COLO668 (cell line): ENCODE measurements at regions not wholly inside any gene's neighbourhood (a gene's known extent, or its start where the extent isn't known, plus 50 kb on each side); places are given as distances from the start of the nearest gene placed in this dataset.
"Not testable (repeated sequence)": the region's sequence is repeated elsewhere in the genome, so short reads cannot be mapped to it uniquely, and the experiment has no call there.

Experiments
- DNase-seq: peaks from one replicate; lab custom pipeline; 2025; ENCODE audit not compliant: unreplicated experiment; lab: John Stamatoyannopoulos, UW

GRCh38 chr14:82766123-82766522, 1232.5 kb upstream of the SEL1L start:
- DNase-seq, result no peak

DNA sequence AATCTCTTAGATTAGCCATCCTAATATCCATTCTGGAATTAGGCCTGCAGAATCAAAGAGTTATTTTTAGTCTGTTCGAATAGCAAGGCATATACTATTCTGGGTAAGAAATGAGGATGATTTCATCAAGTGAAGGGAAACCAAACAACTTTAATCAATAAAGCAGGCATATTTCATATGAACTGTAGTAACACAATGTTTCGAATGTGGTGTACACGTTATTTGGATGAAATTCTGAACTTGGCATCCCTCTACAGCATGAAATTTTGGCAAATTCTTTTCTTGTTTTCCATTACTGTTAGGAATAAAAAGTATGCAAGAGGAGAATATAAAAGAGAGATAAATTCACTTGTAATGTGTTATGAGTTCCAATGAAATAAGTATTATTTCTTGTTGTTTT, 1233.3 kb upstream of the SEL1L start:
- no peak for DNase-seq

DNA sequence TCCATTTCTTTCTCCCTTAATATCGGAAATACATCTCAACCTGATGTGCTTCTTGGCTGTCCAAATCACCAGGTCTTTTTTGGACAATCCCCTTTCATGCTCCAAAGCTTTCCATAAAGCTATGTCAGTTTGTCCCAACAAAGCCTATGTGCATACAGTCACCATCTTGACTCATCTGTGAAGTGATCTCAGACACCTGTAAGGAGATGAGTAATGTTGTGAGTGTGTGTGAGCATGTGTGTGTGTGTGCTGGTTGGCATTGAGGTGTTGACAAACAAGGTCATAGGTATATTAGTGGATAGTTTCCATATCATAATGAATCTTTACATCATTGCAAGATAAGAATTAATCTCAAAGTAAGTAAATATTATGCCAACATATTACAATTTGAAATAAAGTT, 1243.3 kb upstream of the SEL1L start:
- DNase-seq, result no peak

- DNase-seq, result no peak
These were observed 1244.4 kb upstream of the SEL1L start for GRCh38 chr14:82778008-82778590.

DNA sequence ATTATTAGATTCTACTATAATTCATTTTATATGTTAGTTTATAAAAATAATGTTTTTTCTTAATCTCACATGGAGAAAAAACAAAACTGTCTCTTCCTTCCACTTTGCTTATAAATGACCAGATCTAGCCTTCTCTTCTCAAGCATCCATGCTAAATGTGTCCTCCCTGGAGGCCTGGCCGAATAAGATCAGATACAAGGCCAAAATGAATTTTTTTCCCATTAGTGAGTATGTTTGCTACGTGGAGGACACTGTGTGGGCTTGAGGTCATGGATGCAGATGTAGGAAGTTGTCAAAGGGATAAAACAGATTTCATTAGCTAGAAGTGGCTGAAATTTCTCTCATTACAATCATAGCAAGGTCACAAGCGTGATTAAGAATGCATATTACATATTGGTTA, 1244.9 kb upstream of the SEL1L start:
- no peak for DNase-seq

GRCh38 chr14:82779301-82779700, 1245.6 kb upstream of the SEL1L start:
- DNase-seq, result no peak

DNA sequence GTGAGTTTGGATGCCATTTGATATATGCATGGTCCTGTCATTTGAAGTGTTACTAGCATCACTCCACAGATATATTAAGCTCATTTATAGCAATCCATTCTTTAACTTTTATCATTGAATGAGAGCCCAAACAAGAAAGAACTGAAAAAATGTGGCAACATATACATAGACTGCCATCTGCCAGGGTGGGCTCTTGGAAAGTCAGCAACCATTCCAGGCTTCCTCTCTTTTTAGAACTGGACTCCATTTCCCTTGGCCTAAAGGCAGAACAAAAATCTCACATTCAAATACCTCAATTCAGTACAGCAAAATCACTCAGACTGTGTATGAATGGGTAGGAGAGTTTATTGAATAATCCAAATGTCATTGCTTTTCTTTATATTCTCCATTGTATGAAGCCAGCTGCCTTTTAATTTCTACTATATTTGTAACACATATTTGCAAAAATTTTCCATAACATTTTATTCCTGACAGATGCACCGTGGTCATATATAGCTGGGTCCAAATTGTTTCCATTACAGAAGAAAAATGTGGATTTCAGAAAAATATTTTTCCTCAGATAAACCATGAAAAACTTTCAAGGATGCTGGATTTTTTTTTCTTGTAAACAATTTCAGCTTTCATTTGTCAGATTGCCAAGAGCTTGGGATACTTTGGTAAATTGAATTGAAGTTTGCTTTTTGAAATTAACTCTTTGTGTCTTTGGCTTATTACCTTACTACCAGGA, 1252.3 kb upstream of the SEL1L start:
- no peak for DNase-seq

GRCh38 chr14:82786483-82786880, 1252.8 kb upstream of the SEL1L start:
- no peak for DNase-seq

DNA sequence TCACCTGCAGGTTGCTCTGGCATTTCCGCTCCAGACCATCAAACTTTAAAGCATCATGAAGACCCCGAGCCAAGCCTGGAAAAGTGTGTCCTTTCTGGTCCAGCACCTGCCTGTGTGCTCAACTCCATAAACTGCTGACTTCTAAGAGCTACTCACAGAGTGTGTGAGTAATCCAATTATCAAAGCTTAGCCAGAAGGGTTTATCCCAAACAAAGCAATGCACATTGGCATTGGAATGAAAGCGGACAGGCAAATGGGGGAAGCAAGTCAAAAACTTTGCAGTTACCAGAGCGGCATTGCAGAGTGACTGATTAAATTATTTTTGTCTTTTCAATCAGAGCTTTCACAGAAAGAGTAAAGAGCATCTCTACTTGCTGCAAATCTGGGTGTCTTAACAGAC, 1262.4 kb upstream of the SEL1L start:
- DNase-seq, result no peak

GRCh38 chr14:82798276-82798675, 1264.6 kb upstream of the SEL1L start:
- DNase-seq, result no peak

DNA sequence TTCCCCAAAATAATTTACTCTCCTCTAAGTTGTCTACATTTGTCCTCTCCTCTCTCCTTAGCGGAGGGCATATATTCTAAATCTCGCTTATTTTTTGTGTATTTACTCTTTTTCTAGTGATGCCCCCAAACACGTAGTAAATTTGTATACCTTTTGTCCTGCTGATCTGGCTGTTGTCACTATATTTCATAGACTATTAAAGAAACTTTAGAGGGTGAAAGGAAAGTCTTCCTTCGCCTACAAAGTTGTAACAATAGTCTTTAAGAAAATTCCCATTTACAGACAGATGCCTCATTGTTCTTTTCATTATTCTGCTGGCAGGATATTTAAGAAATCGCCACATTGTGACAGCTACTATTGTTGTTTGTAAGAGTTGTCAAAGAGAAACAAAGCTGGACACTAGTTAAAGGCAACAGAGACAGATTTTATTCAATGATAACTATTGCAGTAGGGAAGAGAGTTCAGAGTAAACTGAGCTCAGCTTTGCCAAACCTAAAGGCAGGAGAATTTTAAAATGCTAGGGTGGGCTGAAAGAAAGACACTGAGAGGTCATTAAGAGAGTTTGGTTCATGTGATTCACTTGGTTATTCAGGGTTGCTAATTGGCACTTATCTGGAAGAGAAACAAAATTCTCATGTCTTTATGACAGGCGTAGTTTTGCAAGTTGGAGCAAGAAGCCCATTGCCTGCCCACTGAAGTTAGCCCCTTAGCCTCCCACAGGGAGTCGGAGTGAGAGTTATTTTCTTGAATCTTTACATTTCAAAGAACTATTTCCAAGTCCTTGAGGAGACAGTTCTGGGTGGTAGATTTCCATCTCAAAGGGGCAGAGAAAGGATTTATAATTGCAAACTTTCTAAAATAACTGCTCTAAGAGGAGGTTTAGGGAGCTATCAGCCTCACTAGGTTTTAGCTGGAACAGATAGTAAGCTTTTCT, 1272.5 kb upstream of the SEL1L start:
- DNase-seq, result no peak

GRCh38 chr14:82811246-82811645, 1277.6 kb upstream of the SEL1L start:
- no peak for DNase-seq

- DNase-seq, result not testable (repeated sequence)
These were observed 1280.7 kb upstream of the SEL1L start for GRCh38 chr14:82814339-82814738.

DNA sequence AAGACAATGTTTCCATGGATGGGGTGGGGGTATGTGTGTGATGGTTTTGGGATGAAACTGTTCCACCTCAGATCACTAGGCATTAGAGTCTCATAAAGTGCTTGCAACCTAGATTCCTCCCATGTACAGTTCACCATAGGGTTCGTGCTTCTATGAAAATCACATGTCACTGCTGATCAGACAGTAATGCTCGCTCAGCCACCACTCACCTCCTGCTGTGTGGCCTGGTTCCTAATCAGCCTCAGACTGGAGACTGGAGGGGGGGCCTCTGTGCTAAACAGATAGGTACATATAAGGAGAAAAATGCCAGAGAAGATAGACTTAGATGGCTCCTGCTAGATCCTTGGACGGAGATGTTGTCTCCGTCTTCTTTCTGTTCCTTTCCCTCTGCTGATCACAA, 1296.9 kb upstream of the SEL1L start:
- DNase-seq, result no peak

- DNase-seq, result no peak
These were observed 1302.8 kb upstream of the SEL1L start for GRCh38 chr14:82836256-82836950.

- DNase-seq, result no peak
These were observed 1304.0 kb upstream of the SEL1L start for GRCh38 chr14:82837611-82838140.

DNA sequence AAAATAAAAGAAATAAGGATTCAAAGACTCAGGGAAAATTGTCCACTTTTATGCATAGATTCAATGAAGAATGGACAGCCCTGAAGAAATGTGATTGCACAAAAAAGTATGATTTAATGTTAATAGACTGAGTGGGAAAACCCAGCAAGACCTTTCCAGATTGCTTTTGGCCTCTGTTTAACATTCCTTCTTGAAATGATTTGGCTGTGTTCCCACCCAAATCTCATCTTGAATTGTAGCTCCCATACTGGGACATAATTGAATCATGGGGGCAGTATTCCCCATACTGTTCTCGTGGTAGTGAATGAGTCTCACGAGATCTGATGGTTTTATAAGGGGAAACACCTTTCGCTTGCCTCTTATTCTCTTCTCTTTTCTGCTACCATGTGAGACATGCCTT, 1316.9 kb upstream of the SEL1L start:
- no peak for DNase-seq

DNA sequence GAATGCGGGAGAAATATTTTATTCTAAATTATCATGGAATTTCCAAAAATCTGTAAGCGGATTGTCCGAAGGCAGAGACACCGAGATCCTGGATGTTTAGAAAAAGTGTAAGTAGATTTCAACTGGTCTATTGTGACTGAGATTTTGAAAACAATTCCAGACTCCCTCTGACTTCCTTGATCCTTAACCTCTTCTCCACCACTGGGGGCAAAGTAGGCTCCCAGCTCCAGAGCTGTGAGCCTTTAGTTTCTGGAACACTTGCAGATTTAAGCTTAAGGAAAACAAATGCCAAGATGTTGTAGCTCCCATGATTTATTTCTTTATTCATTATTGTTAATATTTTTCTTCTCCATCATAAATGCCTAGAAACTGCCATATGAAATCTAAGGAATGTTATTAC, 1320.5 kb upstream of the SEL1L start:
- DNase-seq, result no peak

DNA sequence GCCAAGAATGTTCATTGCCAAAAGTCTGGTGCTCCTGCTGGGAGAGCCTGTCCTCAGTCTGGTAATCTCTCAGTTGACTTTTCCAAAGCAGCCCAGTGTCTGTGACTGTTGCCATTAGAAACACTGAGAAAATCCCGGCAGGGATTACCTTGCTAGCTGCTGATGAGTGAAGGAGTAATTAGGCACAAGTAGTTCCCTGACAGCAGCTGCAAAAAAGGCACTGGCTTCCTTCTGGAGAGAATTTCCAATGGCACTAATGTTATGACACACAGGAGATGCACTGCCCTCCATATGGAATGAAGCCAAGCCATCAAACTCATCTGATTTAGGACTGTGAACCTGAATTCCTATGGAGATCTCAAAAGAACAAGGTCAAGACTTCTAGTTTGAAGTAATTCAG, 1321.2 kb upstream of the SEL1L start:
- DNase-seq, result no peak

DNA sequence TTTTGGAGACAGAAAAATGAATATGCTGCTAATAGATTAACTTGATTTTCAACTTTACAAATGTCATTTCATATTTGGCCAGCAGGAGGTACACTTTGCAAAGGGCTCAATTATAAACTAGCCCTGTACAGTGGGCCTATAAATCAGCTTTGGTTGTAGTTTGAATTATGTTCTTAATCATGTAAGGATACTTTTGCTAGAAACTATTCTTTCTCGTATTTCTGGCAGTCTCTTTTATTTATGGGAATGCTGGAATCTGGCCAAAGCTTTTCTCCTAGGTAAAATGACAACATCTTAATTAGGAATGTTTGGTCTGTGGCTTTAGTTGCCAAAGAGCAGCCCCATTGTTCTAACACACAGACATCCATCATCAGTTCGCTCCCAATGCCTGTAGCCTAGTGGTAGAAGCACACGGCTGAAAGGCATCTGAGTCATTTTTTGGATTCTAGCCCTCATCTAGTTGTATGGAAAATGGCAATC, 1322.3 kb upstream of the SEL1L start:
- peak; percentile 15 for DNase-seq

GRCh38 chr14:82861313-82861712, 1327.7 kb upstream of the SEL1L start:
- no peak for DNase-seq
